Mucosa of rectum (tissue), 2 donors: ENCODE measurements at regions not wholly inside any gene's neighbourhood (a gene's known extent, or its start where the extent isn't known, plus 50 kb on each side); places are given as distances from the start of the nearest gene placed in this dataset.

Source experiments
- H3K27ac ChIP-seq, 2 donors: one replicate each; pipeline ENCODE4 v1.7.0; 2013; ENCODE audit warnings: inconsistent platforms in 2 of 2, low read depth in 2 of 2, low read length in 2 of 2
- H3K27me3 ChIP-seq, 2 donors: one replicate each; pipeline ENCODE4 v1.7.0; 2013; ENCODE audit warnings: low read length in 2 of 2; ENCODE audit not compliant: control insufficient read depth in 2 of 2, insufficient read depth in 2 of 2
- H3K36me3 ChIP-seq, 2 donors: one replicate each; pipeline ENCODE4 v1.7.0; 2013; ENCODE audit warnings: low read length in 2 of 2; ENCODE audit not compliant: control insufficient read depth in 2 of 2, insufficient read depth in 2 of 2
- H3K4me1 ChIP-seq, 2 donors: one replicate each; pipeline ENCODE4 v1.7.0; 2013; ENCODE audit warnings: low read length in 2 of 2, mild to moderate bottlenecking in 1 of 2; ENCODE audit not compliant: control insufficient read depth in 2 of 2, insufficient read depth in 2 of 2
- H3K4me3 ChIP-seq, 2 donors: one replicate each; pipeline ENCODE4 v1.7.0; 2013; ENCODE audit warnings: low read length in 2 of 2
- H3K9ac ChIP-seq, 2 donors: one replicate each; pipeline ENCODE4 v1.7.0; 2013; ENCODE audit warnings: low read length in 2 of 2, low read depth in 1 of 2, mild to moderate bottlenecking in 1 of 2
- H3K9me3 ChIP-seq, 2 donors: one replicate each; pipeline ENCODE4 v1.7.0; 2013; ENCODE audit warnings: low read length in 2 of 2; ENCODE audit not compliant: control insufficient read depth in 2 of 2
- donor health status: healthy.
- donor health status: Normal muscosa, but diverticular disease.

DNA sequence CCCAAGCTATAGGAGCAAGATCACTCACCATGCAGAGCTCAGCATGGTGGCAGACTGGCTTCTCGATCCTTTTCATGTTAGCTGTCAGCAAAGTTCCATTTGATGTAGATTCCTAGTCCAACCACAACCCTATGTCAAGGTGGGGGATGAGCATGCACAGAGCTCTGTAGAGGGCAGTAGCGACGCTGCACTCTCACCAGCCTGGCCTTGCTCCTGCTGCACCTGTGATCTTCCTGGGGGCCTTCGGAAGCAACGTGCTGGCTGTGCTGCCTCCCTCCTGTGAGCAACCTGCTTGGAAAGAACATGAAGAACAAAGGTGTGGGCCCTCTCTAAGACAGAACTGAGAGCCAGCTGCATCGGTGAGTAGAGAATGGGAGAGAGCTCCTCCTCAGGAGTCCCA is 479.4 kb upstream of the MYT1L start:
- H3K9me3 ChIP-seq, result peaks cover 0 to 3% of the 10 kb centered on the region in 2 donors

DNA sequence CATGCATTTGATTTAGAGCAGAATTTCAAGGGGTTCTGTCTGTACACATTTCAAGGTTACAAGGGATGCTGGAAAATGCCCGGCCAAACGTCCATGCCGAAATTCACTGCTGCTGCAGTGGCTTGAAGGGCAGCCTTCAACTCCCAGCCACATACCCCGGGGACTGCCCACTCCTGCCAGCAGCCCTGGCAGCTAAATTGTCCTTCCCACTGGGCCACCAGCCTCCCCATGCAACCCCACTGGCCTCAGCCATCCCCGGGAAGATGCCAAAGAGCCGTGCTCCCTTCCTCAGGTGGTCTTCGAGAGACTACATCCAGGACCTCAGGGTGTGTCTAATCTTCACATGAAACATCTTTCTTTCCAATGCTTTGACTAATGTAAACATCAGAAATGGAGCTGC is 478.7 kb upstream of the MYT1L start:
- Histone ChIP-seq H3K27me3 (no peaks in the 10 kb centered on the region), H3K4me1 (no peaks in the 10 kb centered on the region), H3K9me3 (peaks cover 0 to 3% of the 10 kb centered on the region in 2 donors), H3K27ac (no peak overlapping the region), H3K36me3 (no peaks in the 10 kb centered on the region), H3K9ac (no peak overlapping the region), H3K4me3 (no peak overlapping the region)

More for the DNA sequence above, 479.4 kb upstream of the MYT1L start:
- Histone ChIP-seq H3K36me3 (no peaks in the 10 kb centered on the region), H3K27ac (no peak overlapping the region), H3K4me1 (no peaks in the 10 kb centered on the region), H3K9ac (no peak overlapping the region), H3K27me3 (no peaks in the 10 kb centered on the region), H3K4me3 (no peak overlapping the region)

DNA sequence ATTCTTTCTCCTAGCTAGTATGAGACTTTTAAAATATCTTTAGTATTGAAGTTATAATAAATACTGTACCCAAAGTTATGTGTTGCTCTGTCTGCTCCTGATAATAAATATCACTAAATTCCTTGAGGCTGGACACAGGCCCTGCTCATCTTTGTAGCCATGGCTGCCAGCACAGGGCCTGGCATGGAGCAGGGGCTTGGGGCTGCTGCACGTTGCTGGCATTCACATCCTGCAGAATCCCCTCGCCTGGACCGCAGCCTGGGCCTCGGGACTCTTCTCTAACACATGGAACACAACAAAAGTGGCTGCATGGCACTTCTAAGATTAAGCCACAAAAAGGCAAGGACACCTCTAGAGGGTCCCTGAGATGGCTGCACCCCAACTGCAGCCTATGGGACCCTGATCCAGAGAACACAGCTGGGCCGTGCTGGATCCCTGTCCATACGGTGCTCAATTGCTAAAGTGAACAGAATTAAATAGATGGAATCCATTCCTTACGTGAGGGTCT is 477.5 kb upstream of the MYT1L start:
- H3K36me3 ChIP-seq, result no peaks in the 10 kb centered on the region
- H3K4me1 ChIP-seq, result no peaks in the 10 kb centered on the region
- no peak overlapping the region for H3K27ac ChIP-seq
- no peak overlapping the region for H3K9ac ChIP-seq
- H3K4me3 ChIP-seq, result no peak overlapping the region
- no peaks in the 10 kb centered on the region for H3K27me3 ChIP-seq
- no peaks in the 10 kb centered on the region for H3K9me3 ChIP-seq

DNA sequence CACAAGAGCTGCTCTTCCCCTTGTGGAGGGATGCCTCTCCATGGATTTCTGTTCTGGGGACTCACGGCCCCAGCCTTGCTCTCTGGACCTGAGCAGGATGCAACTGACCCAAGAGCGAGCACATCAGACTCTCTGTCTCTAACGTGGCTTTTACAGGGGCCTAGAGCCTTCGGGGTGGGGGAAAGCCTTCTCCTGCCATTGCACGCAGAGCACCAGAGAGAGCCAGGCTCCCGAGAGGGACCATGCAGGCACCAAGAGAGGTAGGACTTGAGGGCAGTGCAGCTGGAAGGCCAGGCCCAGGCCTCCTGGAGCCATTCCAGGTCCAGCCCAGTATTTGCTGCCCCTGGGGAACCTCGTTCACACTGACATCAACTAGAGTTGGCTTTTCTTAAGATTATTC is 475.6 kb upstream of the MYT1L start:
- Histone ChIP-seq H3K36me3 (no peaks in the 10 kb centered on the region), H3K4me1 (no peaks in the 10 kb centered on the region), H3K4me3 (no peak overlapping the region), H3K27me3 (no peaks in the 10 kb centered on the region), H3K9ac (no peak overlapping the region), H3K27ac (no peak overlapping the region), H3K9me3 (no peaks in the 10 kb centered on the region)

DNA sequence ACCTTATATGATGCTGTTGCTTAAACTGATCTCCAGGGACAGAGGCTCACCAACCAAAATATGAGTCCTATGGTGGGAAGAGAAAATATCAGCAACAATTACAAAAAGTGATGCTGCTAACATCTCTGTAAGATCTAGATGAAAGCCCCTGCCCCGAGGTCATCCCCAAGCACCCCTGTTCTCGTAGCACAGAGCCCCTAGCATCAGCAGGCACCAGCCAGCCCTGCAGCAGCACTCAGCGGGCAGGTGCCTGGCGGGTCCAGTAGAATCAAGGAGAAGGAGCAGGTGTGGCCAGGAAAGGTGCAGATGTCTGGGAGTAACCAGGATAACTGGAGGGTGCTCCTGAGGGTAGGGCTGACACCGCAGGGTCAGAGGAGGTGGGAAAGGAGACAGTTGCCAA is 474.2 kb upstream of the MYT1L start:
- Histone ChIP-seq H3K27ac (no peak overlapping the region), H3K36me3 (no peaks in the 10 kb centered on the region), H3K4me1 (no peaks in the 10 kb centered on the region), H3K27me3 (no peaks in the 10 kb centered on the region), H3K9me3 (no peaks in the 10 kb centered on the region), H3K4me3 (no peak overlapping the region), H3K9ac (no peak overlapping the region)

DNA sequence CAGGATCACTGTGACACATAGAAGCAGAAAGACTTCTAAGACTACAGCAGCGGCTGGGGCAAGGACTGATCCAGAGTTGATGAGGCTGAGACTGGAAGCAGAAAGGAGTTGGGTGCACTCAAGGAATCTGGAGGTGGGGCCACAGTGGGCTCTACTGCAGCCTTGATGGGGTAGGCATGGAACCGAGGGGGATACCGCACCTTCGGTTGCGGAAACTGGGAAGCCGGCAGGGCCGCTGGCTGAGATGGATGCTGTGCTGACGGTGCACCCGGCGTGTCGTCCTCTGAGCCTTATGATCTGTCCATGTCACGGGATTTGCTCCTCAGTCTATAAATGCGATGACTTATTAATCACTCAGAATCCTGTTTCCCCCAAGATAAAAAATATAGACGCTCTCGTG is 473.5 kb upstream of the MYT1L start:
- no peak overlapping the region for H3K4me3 ChIP-seq
- no peak overlapping the region for H3K9ac ChIP-seq
- no peak overlapping the region for H3K27ac ChIP-seq
- H3K36me3 ChIP-seq, result no peaks in the 10 kb centered on the region
- no peaks in the 10 kb centered on the region for H3K4me1 ChIP-seq
- H3K9me3 ChIP-seq, result no peaks in the 10 kb centered on the region
- H3K27me3 ChIP-seq, result no peaks in the 10 kb centered on the region

DNA sequence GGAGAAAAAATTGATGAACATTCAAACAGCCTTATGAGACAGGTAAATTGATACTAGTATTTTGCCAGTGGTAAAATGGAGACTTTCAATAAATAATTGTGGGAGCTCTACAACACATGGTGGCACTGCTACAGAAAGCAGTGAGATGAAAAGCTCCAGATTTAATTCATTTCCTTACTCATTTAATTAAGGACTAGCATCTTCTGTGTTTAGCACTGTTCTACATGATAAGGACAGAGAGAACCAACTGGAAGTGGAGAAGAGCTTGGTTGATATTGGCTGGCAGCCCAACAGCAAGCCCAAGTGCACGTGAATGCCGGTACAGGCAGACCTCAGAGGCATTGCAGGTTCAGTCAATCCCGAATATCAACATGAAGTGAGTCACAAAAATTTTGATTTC is 470.4 kb upstream of the MYT1L start:
- Histone ChIP-seq H3K4me3 (no peak overlapping the region), H3K27ac (no peak overlapping the region), H3K4me1 (no peaks in the 10 kb centered on the region), H3K9ac (no peak overlapping the region), H3K27me3 (no peaks in the 10 kb centered on the region), H3K9me3 (no peaks in the 10 kb centered on the region), H3K36me3 (no peaks in the 10 kb centered on the region)

DNA sequence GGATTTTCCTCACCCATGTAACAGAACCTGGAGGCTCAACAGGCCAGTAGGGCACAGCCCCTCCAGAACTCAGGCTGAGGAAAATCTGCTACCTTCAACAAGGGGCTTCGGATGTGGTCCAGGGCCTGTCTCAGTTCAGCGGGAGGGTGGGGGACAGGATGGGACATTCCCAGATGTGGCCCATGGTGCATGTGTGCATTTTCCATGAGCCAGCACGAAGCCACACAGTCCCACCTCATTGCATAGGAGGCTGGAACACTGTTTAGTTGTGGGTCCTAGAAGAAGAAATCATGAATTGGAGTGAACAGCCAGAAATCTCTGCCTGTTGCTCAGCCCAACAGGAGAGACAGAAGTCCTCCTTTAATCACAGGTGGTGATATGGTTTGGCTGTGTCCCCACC is 469.6 kb upstream of the MYT1L start:
- Histone ChIP-seq H3K4me1 (no peaks in the 10 kb centered on the region), H3K36me3 (no peaks in the 10 kb centered on the region), H3K4me3 (no peak overlapping the region), H3K27ac (no peak overlapping the region), H3K9me3 (no peaks in the 10 kb centered on the region), H3K27me3 (no peaks in the 10 kb centered on the region), H3K9ac (no peak overlapping the region)

DNA sequence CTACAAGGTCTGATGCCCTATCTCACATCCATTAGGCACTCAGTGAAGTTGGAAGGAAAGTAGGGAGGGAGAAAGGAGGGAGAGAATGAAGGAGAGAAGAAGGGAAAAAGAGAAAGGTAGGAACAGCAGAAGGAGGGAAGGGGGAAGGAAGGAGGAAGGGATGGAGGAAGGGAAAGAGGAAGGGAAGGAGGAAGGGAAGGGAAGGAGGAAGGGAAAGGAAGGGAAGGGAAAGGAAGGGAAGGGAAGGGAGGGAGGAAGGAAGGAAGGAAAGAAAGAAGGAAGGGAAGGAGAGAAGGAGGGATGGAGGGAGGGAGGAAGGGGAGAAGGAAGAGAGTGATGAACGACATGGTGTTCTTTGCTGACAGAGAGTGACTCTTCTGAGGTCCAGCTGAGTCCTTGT is 468.9 kb upstream of the MYT1L start:
- H3K36me3 ChIP-seq, result no peaks in the 10 kb centered on the region
- no peak overlapping the region for H3K27ac ChIP-seq
- H3K9ac ChIP-seq, result no peak overlapping the region
- H3K4me3 ChIP-seq, result no peak overlapping the region
- no peaks in the 10 kb centered on the region for H3K9me3 ChIP-seq
- no peaks in the 10 kb centered on the region for H3K4me1 ChIP-seq
- no peaks in the 10 kb centered on the region for H3K27me3 ChIP-seq

DNA sequence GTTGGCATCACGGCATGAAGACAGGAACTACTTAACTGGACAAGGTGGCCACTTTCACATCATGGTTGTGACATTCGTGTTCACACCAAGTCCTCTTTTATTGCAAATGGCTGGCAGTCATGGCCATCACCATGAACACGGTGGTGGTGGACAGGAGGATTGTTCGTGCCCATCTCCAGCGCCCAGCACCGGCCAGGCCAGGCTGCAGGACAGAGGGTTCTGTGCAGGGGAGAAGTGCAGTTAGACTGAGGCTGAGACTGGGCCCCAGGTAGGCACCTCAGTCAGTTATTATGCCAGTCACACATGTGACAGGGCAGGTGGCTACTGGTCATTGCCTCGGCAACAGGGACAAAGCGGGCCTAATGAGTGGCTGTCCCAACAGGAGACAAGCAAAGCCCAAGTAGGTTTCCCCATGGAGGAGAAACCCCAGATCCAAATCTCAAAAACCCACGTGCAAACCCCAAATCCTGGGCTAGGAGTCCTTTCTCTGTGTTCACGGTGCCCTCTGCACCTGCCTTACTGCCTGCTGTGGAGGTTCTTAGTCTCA is 468.1 kb upstream of the MYT1L start:
- H3K9ac ChIP-seq, result no peak overlapping the region
- H3K27me3 ChIP-seq, result no peaks in the 10 kb centered on the region
- no peaks in the 10 kb centered on the region for H3K4me1 ChIP-seq
- H3K27ac ChIP-seq, result no peak overlapping the region
- no peaks in the 10 kb centered on the region for H3K36me3 ChIP-seq
- no peaks in the 10 kb centered on the region for H3K9me3 ChIP-seq
- no peak overlapping the region for H3K4me3 ChIP-seq

DNA sequence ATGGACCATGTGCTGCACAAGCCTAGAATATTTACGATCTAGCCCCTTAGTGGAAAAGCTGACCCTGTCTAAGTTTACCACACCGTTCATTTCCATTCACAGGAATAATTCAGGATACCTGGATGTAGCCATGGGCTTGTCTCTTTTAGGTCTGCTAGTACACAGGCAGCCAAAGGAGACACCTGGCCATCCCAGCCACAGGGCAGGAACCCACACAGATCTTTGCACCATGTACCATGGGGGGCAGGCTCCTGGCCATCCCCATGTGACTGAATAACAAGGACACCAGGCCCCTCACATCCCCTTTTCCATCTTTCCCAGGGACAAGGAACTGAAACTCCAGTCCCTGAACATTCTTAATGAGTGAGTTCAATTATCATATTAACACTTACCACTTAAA is 467.3 kb upstream of the MYT1L start:
- Histone ChIP-seq H3K9ac (no peak overlapping the region), H3K27me3 (no peaks in the 10 kb centered on the region), H3K36me3 (no peaks in the 10 kb centered on the region), H3K27ac (no peak overlapping the region), H3K4me3 (no peak overlapping the region), H3K9me3 (no peaks in the 10 kb centered on the region), H3K4me1 (no peaks in the 10 kb centered on the region)
